ENCODE measurements at regions not wholly inside any gene's neighbourhood (a gene's known extent, or its start where the extent isn't known, plus 50 kb on each side); places are given as distances from the start of the nearest gene placed in this dataset.

DNA sequence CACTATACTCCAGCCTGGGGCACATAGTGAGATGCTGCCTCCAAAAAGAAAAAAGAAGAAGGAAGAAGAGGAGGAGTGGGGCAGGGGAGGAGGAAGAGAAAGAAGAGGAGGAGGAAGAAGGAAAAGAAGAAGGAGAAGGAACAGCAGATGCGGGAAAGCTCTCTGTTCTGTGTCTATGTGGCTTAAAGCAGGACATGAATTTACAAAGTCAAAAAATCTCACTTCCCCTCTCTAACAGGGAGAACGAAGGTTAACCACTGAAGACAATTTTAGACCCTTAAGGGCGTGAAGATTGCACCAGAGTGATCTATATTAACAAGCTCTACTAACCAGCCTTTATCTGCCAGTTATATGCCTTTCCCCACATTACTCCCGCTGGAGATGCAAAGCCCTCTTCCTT is 258.9 kb downstream of the METTL4 start:
- DNase-seq: no peak

DNA sequence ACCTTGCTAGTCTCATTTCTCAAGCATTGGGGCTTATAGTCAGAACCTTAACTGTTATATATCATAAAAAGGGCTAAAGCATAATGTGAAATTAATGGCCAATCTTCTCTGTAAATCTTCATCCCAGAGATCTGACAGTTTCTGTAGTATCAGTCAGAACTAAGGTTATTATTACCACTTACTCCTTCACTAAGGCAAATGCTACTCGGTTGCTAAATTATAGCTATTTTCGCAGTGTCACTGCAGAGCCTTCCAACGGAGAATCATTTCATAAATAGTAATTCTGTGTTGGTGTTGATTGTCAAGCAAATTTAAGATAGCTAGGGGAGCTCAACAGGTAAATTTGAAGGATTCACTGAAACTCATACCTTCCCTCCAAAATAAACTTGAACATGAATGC is 258.0 kb downstream of the METTL4 start:
- no peak for DNase-seq

DNA sequence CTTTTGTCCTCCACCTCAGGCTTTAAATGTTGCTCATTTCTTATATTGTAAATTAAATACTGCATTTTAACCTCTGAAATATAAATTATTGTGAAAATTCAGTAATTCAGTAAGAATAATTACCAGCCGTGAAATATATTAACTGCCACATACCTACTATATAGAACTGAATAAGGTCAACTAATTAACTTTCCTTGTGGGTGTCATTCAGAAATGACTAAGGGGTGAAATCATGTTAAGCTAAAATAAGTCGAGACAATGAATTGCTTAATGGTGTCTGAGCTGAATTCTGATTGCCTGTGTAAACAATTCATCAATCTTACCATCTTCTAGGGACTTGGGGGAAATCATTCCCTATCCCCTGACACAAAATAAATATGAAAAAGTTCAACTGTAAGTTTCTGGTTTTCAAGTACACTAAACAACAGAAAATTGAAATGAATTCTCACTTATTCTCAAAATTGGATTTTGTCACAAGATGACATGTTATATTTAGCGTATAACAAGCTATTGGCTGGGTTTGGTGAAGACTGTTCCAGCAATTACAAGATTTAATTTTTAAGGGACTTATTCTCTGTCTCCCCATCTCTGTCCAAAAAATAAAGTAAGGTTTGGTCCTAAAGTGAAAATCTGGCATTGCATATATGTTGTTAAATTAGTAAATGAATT is 255.1 kb downstream of the METTL4 start:
- no peak for DNase-seq

DNA sequence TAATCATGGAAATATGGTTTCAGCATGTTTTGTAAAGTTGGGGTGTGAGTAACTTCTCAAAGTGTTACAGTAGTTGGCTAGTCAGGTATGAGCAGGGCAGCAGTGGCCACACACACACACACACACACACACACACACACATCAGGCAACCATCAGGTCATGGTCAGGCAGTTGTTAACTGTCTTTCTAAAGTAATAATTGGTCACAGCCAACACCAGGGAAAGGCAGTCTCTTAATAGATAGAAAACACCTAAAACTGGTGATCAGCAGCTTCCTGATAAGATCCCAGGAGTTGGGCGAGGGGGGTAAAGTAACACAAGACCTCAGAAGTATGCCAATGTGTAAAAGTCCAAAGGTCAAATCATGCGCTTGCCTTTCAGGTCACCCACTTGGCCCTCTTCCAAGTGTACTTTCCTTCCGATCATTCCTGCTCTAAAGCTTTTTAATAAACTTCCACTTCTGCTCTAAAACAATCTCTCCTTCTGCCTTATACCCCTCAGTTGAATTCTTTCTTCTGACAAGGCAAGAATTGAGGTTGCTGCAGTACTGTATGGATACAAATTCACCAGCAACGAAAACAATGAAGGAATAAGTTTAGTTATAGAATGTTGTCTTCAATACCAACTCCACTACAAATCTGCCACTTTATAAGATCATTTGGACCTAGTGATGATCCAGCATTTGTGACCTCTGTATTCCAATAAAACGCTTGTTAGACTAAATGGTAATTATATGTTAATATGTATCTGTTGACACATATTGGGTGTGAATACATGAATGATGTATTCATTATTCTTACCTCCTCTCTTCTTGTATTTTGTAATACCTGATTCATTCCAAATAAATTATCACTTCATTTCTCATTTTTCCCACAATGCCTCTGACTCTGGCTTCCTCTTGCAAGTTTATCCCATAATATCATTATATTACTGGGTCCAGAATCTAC is 254.3 kb downstream of the METTL4 start:
- no peak for DNase-seq

DNA sequence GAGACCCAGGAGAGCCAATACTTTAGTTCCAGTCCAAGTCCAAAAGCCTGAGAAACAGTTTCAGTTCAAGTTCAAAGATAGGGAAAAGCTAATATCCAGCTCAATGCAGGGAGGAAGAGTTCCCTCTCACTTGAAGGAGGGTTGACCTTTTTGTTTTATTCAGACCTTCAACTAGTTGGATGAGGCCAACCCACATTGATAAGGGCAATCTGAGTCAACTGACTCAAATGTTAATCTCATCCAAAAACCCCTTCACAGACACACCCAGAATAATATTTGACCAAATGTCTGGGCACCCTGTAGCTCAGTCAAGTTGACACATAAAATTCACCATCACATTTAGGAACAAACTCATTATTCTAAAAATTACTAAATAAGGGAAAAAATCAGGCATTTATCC is 246.8 kb downstream of the METTL4 start:
- no peak for DNase-seq

DNA sequence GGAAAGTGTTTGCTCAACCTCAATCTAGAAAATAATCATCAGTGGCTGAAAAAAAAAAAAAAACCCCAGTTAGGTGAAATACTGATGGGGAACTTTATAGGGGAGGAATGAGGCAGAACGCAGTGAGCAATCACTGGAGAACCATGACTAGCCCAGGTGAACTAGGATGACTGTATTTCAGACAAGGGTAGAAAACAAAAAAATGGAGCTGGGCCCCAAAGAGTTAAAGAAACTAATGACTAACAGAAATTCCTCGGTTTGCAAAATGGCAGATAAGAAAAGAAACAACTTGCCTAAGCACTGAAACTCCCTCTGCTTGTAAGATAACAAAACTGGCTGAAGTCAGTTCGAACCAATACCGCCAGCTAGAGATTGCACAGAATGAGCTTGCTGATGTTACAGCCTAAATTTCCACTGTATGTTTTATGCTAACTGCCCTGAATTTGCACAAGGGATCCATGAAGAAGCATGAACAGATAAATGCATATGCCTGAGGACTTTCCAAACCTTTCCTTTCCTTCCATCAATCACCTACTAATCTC is 245.9 kb downstream of the METTL4 start:
- DNase-seq: no peak

DNA sequence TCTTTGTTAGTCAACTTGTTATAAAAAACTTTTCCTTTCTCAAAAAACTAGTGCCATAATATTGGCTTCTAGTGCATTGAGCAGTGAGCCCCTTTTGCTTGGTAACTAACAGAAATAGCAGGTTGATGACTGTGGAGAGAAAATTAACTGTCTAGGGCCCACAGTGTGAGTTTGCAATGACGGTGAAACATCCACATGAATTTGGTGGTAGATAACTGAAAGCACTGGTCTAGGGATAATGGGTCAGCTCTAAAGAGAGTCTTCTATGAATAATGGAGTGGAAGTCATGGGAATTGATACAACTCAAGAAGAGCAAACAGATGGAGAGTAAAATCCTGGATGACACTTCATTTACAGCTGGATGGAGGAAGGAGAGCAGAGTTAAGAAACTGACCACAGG is 245.4 kb downstream of the METTL4 start:
- no peak for DNase-seq

DNA sequence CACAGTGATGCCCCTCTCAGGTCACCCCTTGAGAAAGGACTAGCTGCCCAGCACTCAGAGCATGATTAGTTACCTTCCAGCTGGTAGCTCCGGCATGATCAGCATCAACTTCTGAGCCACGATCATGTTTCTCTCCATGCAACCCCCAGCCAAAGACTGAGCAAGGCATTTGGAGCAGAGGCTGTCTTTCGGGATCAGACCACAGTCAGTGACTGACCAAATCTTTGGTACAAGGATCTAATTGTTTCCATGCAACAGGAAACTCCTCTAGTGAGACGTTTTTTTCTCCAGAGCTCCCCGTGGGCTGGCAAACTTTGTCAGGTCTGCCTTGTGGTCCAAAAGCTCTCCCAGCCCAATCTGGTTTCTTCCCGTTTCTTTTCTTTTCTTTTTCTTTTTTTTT is 244.3 kb downstream of the METTL4 start:
- DNase-seq: no peak

DNA sequence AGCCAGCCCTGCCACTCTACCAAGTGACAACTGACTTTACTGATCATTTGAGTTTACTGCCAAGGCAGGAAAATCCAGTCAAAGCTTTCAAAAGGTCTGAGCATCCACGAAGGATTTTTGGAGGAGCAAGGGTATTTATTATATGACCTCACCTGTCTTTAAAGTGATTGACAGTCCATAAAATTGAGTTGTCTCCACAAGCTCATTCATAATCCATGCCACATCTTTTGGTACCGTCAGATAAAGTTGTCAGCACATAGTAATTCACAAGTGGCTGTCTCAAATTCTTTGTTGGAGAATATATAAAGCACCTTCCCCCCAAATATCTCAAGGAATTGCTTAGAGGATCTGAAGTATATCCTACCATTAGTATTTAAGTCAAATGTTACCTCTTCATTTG is 240.5 kb downstream of the METTL4 start:
- no peak for DNase-seq

DNA sequence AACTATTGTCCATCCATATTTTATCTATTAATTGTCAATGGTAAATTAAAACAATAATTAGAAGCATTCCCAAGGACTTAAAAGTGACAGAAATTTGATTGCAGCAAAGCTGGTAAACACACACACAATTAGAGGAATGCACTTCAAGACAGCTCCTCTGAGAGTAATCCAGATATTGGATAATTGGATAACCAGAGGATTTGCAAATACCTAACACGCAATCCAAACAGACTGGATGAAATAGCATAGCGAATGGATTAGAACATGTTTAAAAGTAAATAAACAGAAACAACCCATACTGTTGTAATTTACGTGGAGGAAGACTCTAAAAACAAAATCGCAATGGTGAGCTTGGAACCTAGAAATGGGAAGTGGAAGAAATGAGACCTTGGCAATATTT is 239.8 kb downstream of the METTL4 start:
- no peak for DNase-seq

DNA sequence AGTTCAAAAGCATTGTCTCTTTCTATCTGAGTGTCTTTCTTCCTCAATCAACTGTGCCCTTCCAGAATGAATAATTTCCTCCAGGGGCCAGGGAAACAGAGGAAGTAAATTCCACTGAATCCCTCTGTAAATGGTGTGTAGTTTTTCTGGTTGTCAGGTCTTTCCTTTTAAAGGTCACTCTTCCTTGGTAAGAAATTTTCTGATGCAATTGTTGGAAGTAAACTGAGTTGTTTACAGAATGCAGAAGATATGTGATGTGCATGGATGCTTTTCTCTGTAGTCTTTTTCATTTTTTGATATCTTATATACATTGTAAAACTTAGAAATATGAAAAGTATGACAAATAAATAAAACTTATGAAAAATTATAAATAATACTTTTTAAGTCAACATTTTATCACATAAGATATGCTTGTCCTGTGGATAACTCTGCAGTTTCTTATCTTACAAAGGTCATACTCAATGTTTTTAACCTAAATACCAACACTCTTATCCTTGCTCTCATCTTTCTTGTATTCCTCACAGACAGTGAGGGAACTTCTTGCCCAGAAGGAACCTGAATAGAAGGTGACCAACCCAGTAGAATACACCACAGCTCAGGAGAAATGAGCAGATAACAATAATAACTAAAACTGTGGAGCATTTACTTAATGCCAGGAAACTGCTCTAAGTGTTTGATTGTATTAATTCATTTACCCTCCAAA is 234.5 kb downstream of the METTL4 start:
- no peak for DNase-seq

DNA sequence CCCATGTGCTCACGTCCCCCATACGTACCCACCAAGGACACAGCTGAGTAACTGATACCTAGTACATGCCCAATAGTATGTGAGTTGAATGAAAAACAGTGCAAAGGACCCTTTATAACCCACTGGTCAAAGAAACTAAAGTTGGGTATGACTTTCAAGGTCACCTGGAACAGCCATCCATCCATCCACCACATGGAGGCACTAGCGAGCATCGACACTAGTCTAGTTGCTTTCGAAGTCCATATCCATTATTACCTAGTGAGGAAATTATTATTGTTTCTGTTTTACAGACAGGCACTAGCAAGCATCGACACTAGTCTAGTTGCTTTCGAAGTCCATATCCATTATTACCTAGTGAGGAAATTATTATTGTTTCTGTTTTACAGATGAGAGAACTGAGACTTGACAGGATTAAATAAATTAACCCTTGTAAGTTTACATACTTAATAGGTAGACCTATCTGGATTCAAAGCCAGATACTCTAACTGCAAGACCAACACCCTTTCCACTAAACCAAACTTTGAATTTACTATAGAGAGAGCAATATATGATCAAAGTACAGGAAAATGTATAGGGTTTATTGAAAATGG is 233.7 kb downstream of the METTL4 start:
- DNase-seq: no peak

DNA sequence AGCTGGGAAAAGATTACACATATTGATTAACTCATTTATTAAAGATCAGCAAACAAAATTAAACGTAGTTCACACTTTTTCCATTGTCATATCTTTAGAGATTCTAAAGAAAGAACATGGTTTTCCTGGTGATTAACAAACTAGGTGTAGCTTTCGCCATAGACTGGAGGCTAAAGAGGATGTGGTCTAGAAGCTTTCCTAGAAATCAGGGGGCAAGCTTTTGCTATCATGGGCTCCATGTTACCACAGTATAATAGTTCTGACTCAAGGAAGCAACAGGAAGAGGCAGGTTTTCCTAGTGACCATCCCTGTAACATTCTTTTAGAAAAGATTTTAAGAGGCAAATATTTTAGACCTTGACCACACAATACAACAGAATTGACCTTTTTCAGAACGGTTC is 232.7 kb downstream of the METTL4 start:
- DNase-seq: no peak

DNA sequence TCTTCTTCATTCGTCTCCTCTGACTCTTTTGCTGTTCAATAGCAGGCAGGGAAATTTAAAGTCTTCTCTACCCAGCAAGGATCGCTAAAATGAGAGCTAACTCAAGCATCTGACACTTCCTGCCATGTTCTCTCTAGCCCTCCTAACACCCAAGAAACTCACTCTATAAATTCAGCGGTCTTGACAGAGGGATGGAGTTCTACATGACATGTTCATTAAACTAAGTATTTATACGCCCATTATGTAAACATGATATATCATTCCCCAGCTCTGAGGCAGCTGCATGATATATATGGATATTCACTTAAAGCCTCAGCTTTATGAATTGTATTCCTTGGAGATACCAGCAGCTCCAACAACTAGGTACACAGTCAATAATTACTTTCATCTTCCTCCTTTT is 231.0 kb downstream of the METTL4 start:
- DNase-seq: no peak

DNA sequence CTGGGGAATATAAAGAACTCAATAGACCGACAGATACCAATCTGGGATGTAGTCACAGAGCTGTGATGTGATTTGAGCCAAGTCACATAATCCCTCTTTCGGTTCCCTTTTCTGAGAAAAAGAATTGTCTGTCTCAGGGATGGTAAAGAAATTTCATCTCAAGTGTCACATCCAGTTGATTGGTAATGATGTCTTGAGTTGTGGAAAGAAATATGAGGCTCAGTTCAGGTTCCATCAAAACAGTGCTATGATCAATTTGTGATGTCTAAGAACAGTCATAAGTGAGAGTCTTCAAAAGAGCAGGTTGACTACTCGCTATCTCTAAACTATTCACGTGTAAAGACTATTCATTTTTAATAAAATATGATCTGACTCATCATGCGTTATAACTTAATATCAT is 223.3 kb downstream of the METTL4 start:
- DNase-seq: no peak

DNA sequence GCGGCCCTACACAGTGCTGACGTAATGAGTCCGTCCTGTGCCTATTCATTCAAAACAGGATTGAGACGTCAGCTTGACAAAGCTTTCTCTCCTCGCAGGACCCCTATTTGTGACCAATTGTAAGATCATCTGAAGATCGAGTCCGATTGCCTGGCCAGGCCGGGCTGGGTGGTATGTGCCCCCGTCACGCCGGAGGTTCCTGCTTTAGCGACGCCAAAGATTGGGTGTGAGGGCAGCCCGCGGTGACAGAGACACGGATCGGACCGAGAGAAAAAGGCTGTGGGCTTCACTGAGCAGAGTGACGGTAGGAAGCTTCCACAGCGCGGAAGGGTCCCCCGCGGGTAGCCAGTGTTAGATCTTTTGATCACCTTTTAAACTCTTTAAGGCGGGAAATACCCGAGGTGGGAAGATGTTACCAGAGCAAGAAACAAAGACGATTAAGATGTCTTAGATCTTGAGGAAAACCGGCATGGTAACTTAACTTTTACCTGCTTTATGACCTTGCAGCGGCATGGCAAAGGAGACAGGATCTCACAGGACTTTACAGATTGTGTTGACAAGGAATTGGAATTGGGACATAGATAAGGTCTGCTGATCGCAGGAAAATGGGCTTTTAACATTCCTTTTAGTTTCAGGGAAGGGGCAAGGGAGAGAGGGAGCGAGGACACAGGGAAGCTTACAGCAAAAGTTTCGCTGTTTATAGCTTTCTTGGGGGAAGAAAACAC is 220.0 kb downstream of the METTL4 start:
- DNase-seq: no peak

DNA sequence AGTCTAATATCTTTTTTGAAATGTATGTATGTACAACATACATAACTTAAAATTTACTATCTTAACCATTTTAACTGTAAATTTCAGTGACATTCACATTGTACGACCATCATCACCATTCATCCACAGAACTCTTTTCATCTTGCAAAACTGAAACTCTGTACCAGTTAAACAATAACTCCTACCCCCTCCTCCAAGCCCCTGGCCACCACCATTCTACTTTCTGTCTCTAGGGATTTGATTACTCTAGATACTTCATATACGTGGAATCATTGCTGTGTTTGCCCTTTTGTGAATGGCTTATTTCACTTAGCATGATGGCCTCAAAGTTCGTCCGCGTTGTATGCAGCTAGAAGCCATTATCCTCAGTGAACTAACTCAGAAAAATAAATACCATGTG is 217.0 kb downstream of the METTL4 start:
- DNase-seq: no peak

DNA sequence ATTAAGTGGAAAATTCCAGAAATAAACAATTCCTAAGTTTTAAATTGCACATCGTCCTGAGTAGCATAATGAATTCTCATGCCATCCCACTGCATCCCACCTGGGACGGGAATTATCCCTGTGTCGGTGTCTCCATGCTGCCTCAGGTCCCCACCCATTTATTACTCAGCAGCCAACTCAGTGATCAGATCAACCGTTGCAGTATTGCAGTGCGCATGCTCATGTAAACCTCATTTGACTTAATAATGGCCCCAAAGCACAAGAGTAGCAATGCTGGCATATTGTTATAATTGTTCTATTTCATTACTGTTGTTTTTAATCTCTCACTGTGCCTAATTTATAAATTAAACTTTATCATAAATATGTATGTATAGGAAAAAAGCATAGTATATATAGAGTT is 214.4 kb downstream of the METTL4 start:
- no peak for DNase-seq

DNA sequence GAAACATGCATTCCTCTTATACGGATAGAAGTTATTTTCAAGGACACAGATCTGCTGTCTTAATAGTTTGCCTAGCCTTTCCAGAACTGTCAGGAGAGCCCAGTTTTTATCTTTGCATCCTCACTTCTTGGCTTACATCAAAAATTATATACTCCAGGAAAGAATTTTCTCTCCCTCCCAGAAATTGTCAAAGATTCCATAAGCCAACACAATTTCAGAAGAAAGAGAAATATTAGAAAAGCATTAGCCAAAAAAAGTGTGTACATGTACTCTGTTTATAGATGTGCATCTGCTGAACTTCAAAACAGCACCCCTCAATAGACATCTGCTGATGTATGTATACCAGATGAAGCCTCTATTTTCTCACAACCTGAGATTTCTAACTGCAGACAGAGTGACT is 210.4 kb downstream of the METTL4 start:
- DNase-seq: no peak

DNA sequence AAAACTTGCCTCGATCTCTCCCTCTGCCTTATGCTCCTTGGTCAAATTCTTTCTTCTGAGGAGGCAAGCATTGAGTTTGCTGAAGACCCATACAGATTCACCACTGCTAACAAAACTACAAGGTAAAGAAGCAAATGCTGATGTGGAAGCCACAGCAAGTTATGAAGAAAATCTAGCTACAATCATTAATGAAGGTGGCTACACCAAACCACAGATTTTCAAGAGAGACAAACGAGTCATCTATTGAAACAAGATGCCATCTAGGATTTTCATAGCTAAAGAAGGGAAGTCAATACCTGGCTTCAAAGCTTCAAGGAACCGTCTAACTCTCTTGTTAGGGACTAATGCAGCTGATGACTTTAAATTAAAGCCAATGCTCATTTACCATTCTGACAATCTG is 203.2 kb downstream of the METTL4 start:
- DNase-seq: no peak

DNA sequence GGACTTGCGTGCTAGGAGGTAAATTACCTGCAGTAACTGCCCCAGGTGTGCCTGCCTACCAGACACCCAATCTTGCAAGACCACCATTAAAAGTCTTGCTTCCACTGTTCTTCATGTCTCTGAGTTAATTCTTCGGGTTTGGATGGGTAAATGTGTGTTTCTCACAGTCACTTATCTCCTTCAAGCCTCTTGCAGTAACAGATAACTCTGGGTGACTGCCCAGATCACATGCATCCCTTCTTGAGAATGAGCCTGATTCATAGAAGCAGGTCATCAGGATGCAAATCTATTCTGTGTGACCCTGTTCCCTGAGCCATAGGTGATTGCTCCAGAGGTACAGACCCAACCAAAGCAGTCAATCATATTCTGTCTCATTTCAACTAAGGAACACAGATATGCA is 194.6 kb downstream of the METTL4 start:
- no peak for DNase-seq
